ENCODE measurements at regions not wholly inside any gene's neighbourhood (a gene's known extent, or its start where the extent isn't known, plus 50 kb on each side); places are given as distances from the start of the nearest gene placed in this dataset.

GRCh38 chr5:93273176-93273575 lies 307.8 kb downstream of the NR2F1-AS1 start:
- no peak for DNase-seq

- no peak for DNase-seq
Measured at GRCh38 chr5:93272108-93272507, 308.9 kb downstream of the NR2F1-AS1 start.

- DNase-seq, result no peak
Measured at GRCh38 chr5:93267736-93268135, 313.3 kb downstream of the NR2F1-AS1 start.

- DNase-seq, result no peak
Measured at GRCh38 chr5:93267276-93267675, 313.7 kb downstream of the NR2F1-AS1 start.

GRCh38 chr5:93257616-93258015 lies 323.4 kb downstream of the NR2F1-AS1 start:
- no peak for DNase-seq

- DNase-seq, result no peak
Measured at GRCh38 chr5:93255796-93256195, 325.2 kb downstream of the NR2F1-AS1 start.

GRCh38 chr5:93252165-93252564 lies 328.9 kb downstream of the NR2F1-AS1 start:
- DNase-seq, result no peak

- DNase-seq, result no peak
Measured at GRCh38 chr5:93251347-93251746, 329.7 kb downstream of the NR2F1-AS1 start.

GRCh38 chr5:93250424-93250823 lies 330.6 kb downstream of the NR2F1-AS1 start:
- no peak for DNase-seq

GRCh38 chr5:93249651-93250289 lies 331.2 kb downstream of the NR2F1-AS1 start:
- DNase-seq, result no peak

GRCh38 chr5:93247105-93247504 lies 333.9 kb downstream of the NR2F1-AS1 start:
- no peak for DNase-seq

- no peak for DNase-seq
Measured at GRCh38 chr5:93246090-93246855, 334.7 kb downstream of the NR2F1-AS1 start.

- no peak for DNase-seq
Measured at GRCh38 chr5:93245226-93245625, 335.8 kb downstream of the NR2F1-AS1 start.

- DNase-seq, result no peak
Measured at GRCh38 chr5:93243481-93243880, 337.5 kb downstream of the NR2F1-AS1 start.

GRCh38 chr5:93240228-93240834 lies 340.7 kb downstream of the NR2F1-AS1 start:
- no peak for DNase-seq

GRCh38 chr5:93236807-93237421 lies 344.1 kb downstream of the NR2F1-AS1 start:
- no peak for DNase-seq

- DNase-seq, result no peak
Measured at GRCh38 chr5:93235761-93236160, 345.3 kb downstream of the NR2F1-AS1 start.

GRCh38 chr5:93226202-93226735 lies 354.8 kb downstream of the NR2F1-AS1 start:
- DNase-seq, result no peak

- no peak for DNase-seq
Measured at GRCh38 chr5:93225748-93226147, 355.3 kb downstream of the NR2F1-AS1 start.

- DNase-seq, result no peak
Measured at GRCh38 chr5:93224624-93225023, 356.4 kb downstream of the NR2F1-AS1 start.

GRCh38 chr5:93221773-93222172 lies 359.2 kb downstream of the NR2F1-AS1 start:
- DNase-seq, result no peak

GRCh38 chr5:93220431-93220830 lies 360.6 kb downstream of the NR2F1-AS1 start:
- no peak for DNase-seq

GRCh38 chr5:93219641-93220145 lies 361.3 kb downstream of the NR2F1-AS1 start:
- DNase-seq, result no peak
